Retina (tissue), 1 donor: ENCODE measurements at regions not wholly inside any gene's neighbourhood (a gene's known extent, or its start where the extent isn't known, plus 50 kb on each side); places are given as distances from the start of the nearest gene placed in this dataset.
A peak's percentile ranks its signal among the peaks of the same experiment; 100 is the strongest.

Experiments
- DNase-seq: peaks from one replicate; pipeline ENCODE4 v3.0.0-alpha.2; 2016

GRCh38 chr5:62130107-62130506, 175.9 kb upstream of the KIF2A start:
- DNase-seq, result no peak

GRCh38 chr5:62132276-62132675, 173.7 kb upstream of the KIF2A start:
- no peak for DNase-seq

- DNase-seq, result no peak
Measured at GRCh38 chr5:62133426-62133825, 172.6 kb upstream of the KIF2A start.

- DNase-seq, result no peak
Measured at GRCh38 chr5:62134811-62135210, 171.2 kb upstream of the KIF2A start.

- no peak for DNase-seq
Measured at GRCh38 chr5:62137628-62138027, 168.4 kb upstream of the KIF2A start.

- DNase-seq, result no peak
Measured at GRCh38 chr5:62138607-62139006, 167.4 kb upstream of the KIF2A start.

GRCh38 chr5:62139741-62140140, 166.3 kb upstream of the KIF2A start:
- DNase-seq, result no peak

- no peak for DNase-seq
Measured at GRCh38 chr5:62142351-62142750, 163.7 kb upstream of the KIF2A start.

GRCh38 chr5:62143268-62144229, 162.5 kb upstream of the KIF2A start:
- DNase-seq, result peak; percentile 60

GRCh38 chr5:62144401-62145022, 161.5 kb upstream of the KIF2A start:
- no peak for DNase-seq

- DNase-seq, result no peak
Measured at GRCh38 chr5:62149879-62150278, 156.1 kb upstream of the KIF2A start.

GRCh38 chr5:62152394-62153087, 153.5 kb upstream of the KIF2A start:
- peak; percentile 28 for DNase-seq

GRCh38 chr5:62154758-62155157, 151.2 kb upstream of the KIF2A start:
- no peak for DNase-seq

- DNase-seq, result no peak
Measured at GRCh38 chr5:62155988-62156387, 150.0 kb upstream of the KIF2A start.

- peak; percentile 59 for DNase-seq
Measured at GRCh38 chr5:62167561-62168057, 138.4 kb upstream of the KIF2A start.

- peak; percentile 68 for DNase-seq
Measured at GRCh38 chr5:62168506-62169281, 137.3 kb upstream of the KIF2A start.

- no peak for DNase-seq
Measured at GRCh38 chr5:62178258-62178657, 127.7 kb upstream of the KIF2A start.

- no peak for DNase-seq
Measured at GRCh38 chr5:62182802-62183201, 123.2 kb upstream of the KIF2A start.

- no peak for DNase-seq
Measured at GRCh38 chr5:62183727-62184126, 122.3 kb upstream of the KIF2A start.

GRCh38 chr5:62184444-62184843, 121.6 kb upstream of the KIF2A start:
- DNase-seq, result no peak

- DNase-seq, result no peak
Measured at GRCh38 chr5:62190173-62190572, 115.8 kb upstream of the KIF2A start.

- no peak for DNase-seq
Measured at GRCh38 chr5:62190931-62191330, 115.1 kb upstream of the KIF2A start.

- no peak for DNase-seq
Measured at GRCh38 chr5:62192958-62193357, 113.0 kb upstream of the KIF2A start.
